ENCODE measurements at regions not wholly inside any gene's neighbourhood (a gene's known extent, or its start where the extent isn't known, plus 50 kb on each side); places are given as distances from the start of the nearest gene placed in this dataset.

GRCh38 chr14:101325319-101325718, 236.0 kb upstream of the DIO3 start:
- Histone ChIP-seq H3K9me3 (no peaks in the 10 kb centered on the region), H3K4me3 (ENCODE audit: low read depth, low read length) (no peak overlapping the region), H3K27me3 (peaks cover under 1% of the 10 kb centered on the region), H3K36me3 (no peaks in the 10 kb centered on the region), H3K4me1 (no peaks in the 10 kb centered on the region)
- no peak for DNase-seq
- no peak for TF ChIP-seq CTCF (IDR thresholded peaks at IDR 0.05; ENCODE audit: low read depth, low read length)

GRCh38 chr14:101328412-101329028, 232.8 kb upstream of the DIO3 start:
- TF ChIP-seq CTCF (IDR thresholded peaks at IDR 0.05; ENCODE audit: low read depth, low read length), result no peak
- H3K9me3 ChIP-seq, result no peaks in the 10 kb centered on the region
- H3K36me3 ChIP-seq, result no peaks in the 10 kb centered on the region
- peaks cover 3% of the 10 kb centered on the region for H3K27me3 ChIP-seq
- no peaks in the 10 kb centered on the region for H3K4me1 ChIP-seq
- DNase-seq, result no peak
- no peak overlapping the region for H3K4me3 ChIP-seq (ENCODE audit: low read depth, low read length)

DNA sequence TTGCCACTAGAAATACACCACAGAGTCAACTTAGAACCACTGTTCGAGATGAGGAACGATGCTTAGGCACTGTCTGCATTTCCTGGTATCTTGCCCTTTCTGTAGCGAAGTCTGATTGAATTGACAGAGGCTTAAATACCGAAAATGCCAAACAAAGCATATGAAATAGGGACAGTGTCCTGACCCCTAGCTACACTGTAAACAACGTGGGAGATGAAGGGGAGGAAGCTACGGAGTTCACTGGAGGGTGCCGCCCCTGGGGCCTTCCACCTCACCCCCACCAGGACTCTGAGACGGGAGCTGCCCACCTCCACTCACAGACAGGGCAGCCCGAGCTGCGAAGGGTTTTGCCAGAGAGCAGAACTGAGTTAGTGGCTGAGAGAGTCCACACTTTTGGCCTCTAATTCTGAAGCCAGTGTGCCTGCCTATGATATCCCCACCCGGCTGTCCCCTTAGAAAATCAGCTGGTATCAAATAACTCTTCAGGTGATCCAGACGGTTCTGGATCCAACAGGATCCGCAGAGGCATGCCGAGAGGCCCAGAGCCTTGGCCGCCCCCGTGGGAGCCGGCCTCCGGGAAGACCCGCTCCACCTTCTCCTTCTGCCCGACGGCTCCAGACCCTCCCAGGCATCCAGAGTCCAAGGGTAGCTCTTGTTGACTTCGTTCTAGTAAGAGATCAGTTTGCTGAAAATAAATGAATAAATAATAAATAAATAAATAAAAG, 230.7 kb upstream of the DIO3 start:
- peaks cover 6% of the 10 kb centered on the region for H3K27me3 ChIP-seq
- H3K9me3 ChIP-seq, result no peaks in the 10 kb centered on the region
- H3K4me3 ChIP-seq (ENCODE audit: low read depth, low read length), result no peak overlapping the region
- no peak for TF ChIP-seq CTCF (IDR thresholded peaks at IDR 0.05; ENCODE audit: low read depth, low read length)
- no peaks in the 10 kb centered on the region for H3K36me3 ChIP-seq
- DNase-seq, result no peak
- no peaks in the 10 kb centered on the region for H3K4me1 ChIP-seq

GRCh38 chr14:101331141-101331525, 230.2 kb upstream of the DIO3 start:
- Histone ChIP-seq H3K9me3 (no peaks in the 10 kb centered on the region), H3K4me1 (no peaks in the 10 kb centered on the region), H3K36me3 (no peaks in the 10 kb centered on the region), H3K27me3 (peaks cover 6% of the 10 kb centered on the region), H3K4me3 (ENCODE audit: low read depth, low read length) (no peak overlapping the region)
- no peak for TF ChIP-seq CTCF (IDR thresholded peaks at IDR 0.05; ENCODE audit: low read depth, low read length)
- DNase-seq, result no peak

DNA sequence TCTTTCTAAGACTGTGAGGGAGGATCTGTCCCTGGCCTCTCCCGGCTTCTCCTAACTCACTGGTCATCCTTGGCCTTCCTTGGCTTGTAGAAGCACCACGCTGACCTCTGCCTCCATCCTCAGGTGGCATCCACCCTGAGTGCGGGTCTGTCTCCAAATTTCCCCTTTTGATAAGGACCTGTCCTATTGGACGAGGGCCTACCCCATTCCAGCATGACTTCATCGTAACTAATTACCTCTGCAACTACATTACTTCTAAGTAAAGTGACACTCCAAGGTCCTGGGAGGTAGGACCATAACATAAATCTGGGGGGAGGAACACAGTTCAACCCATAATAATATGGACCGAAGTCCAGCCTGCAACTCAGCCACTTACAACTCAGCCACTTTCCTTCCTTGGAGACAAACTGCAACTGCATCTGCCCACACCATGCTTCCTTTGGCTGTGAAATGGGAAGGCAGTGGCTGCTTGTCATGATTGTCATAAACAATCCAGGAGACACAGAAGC, 229.6 kb upstream of the DIO3 start:
- no peak for DNase-seq
- no peak for TF ChIP-seq CTCF (IDR thresholded peaks at IDR 0.05; ENCODE audit: low read depth, low read length)
- Histone ChIP-seq H3K9me3 (no peaks in the 10 kb centered on the region), H3K36me3 (no peaks in the 10 kb centered on the region), H3K27me3 (peaks cover 6% of the 10 kb centered on the region), H3K4me1 (no peaks in the 10 kb centered on the region), H3K4me3 (ENCODE audit: low read depth, low read length) (no peak overlapping the region)

DNA sequence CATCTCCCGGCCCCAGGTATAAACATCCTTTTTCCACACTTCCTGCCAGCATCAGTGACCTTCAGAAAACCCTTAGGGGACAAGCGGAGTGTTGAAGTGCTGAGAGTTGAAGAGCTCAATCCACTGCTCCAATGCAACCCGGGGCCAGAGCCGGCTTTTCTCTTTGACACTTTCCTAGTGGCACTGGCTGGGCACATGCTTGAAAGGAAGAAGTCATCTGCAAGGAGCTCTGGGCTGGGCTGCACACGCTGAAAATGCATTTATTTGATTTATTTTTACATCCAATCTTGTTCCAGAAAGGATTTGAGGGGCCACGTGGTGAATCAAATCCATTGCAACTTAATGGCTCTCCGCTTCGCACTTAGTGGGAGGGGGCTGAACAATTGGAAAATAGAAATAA, 229.0 kb upstream of the DIO3 start:
- H3K36me3 ChIP-seq, result no peaks in the 10 kb centered on the region
- no peak for TF ChIP-seq CTCF (IDR thresholded peaks at IDR 0.05; ENCODE audit: low read depth, low read length)
- no peak overlapping the region for H3K4me3 ChIP-seq (ENCODE audit: low read depth, low read length)
- H3K4me1 ChIP-seq, result no peaks in the 10 kb centered on the region
- H3K27me3 ChIP-seq, result peaks cover 6% of the 10 kb centered on the region
- DNase-seq, result no peak
- no peaks in the 10 kb centered on the region for H3K9me3 ChIP-seq

All from BE2C (cell line).